Smooth muscle cell (in vitro differentiated cells): ENCODE measurements at regions not wholly inside any gene's neighbourhood (a gene's known extent, or its start where the extent isn't known, plus 50 kb on each side); places are given as distances from the start of the nearest gene placed in this dataset.

Source experiments
- DNase-seq: peaks from one replicate; lab custom pipeline; 2025; ENCODE audit not compliant: unreplicated experiment; lab: John Stamatoyannopoulos, UW
- H2AFZ ChIP-seq: fragments of 200-600 bp; sonication (generic); 2 replicates; pipeline ENCODE4 v1.6.0; 2016; ENCODE audit warnings: antibody characterized with exemption, low read depth, mild to moderate bottlenecking
- H3F3A ChIP-seq: fragments of 200-600 bp; sonication (generic); 2 replicates; pipeline ENCODE4 v1.6.0; 2017; ENCODE audit warnings: antibody characterized with exemption, low read depth
- H3K27ac ChIP-seq: fragments of 200-600 bp; sonication (generic); 2 replicates; pipeline ENCODE4 v1.5.1; 2016; ENCODE audit warnings: low read depth, mild to moderate bottlenecking
- H3K27me3 ChIP-seq: fragments of 200-600 bp; sonication (generic); 2 replicates; pipeline ENCODE4 v1.6.1; 2016; ENCODE audit warnings: low read depth, mild to moderate bottlenecking
- H3K36me3 ChIP-seq: fragments of 200-600 bp; sonication (generic); 2 replicates; pipeline ENCODE4 v1.5.1; 2016; ENCODE audit warnings: low read depth
- H3K4me1 ChIP-seq: fragments of 200-600 bp; sonication (generic); 2 replicates; pipeline ENCODE4 v1.5.1; 2016; ENCODE audit warnings: low read depth
- H3K4me2 ChIP-seq: fragments of 200-600 bp; sonication (generic); 2 replicates; pipeline ENCODE4 v1.6.0; 2016; ENCODE audit warnings: mild to moderate bottlenecking
- H3K4me3 ChIP-seq: fragments of 200-600 bp; sonication (generic); 2 replicates; pipeline ENCODE4 v1.5.1; 2016; ENCODE audit warnings: mild to moderate bottlenecking
- H3K79me2 ChIP-seq: fragments of 200-600 bp; sonication (generic); 2 replicates; pipeline ENCODE4 v1.6.0; 2016; ENCODE audit warnings: low read depth, mild to moderate bottlenecking
- H3K9ac ChIP-seq: fragments of 200-600 bp; sonication (generic); 2 replicates; pipeline ENCODE4 v1.6.0; 2016; ENCODE audit warnings: low read depth
- H3K9me3 ChIP-seq: fragments of 200-600 bp; sonication (generic); replicated peaks from 2 replicates; pipeline ENCODE4 v1.5.1; 2016; ENCODE audit warnings: low read depth
- H4K20me1 ChIP-seq: fragments of 200-600 bp; sonication (generic); 2 replicates; pipeline ENCODE4 v1.6.0; 2016; ENCODE audit warnings: low read depth
- WGBS: methylation state at CpG from one replicate; pipeline ENCODE4 v1.1.7; 2016; ENCODE audit warnings: low lambda C conversion rate; 5-methylcytosine and 5-hydroxymethylcytosine counted together
- TF ChIP-seq, protein P1 (sequence below): fragments of 200-600 bp; sonication (generic); IDR thresholded peaks from 2 replicates; pipeline ENCODE4 v1.5.1; 2017; ENCODE audit warnings: borderline replicate concordance, mild to moderate bottlenecking, antibody characterized with exemption; ENCODE audit not compliant: insufficient read depth, poor library complexity, severe bottlenecking

DNA sequence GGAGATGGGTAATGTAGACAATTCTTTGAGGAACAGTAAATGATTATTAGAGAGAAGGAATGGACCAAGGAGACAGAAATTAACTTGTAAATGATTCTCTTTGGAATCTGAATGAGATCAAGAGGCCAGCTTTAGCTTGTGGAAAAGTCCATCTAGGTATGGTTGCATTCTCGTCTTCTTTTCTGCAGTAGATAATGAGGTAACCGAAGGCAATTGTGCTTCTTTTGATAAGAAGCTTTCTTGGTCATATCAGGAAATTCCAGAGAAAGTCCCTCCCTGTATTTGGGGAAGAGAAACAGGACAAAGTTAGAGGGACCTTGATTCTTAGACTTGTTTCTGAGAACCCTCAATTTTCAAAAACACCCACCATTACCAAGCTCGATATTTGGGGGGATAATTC lies 109.1 kb upstream of the PRSS16 start:
- no peak overlapping the region for H3K4me2 ChIP-seq
- no peak overlapping the region for H3K4me3 ChIP-seq
- H3K79me2 ChIP-seq, result peaks cover 29% of the 10 kb centered on the region
- H3K4me1 ChIP-seq, result peaks cover 25% of the 10 kb centered on the region
- peak overlapping the region; percentile 38 for H3K27ac ChIP-seq
- H3K9me3 ChIP-seq, result no peaks in the 10 kb centered on the region
- no peak for DNase-seq
- H3K27me3 ChIP-seq, result no peaks in the 10 kb centered on the region
- H3F3A ChIP-seq, result peaks cover 18% of the 10 kb centered on the region
- no peaks in the 10 kb centered on the region for H3K36me3 ChIP-seq
- H4K20me1 ChIP-seq, result no peaks in the 10 kb centered on the region
- TF ChIP-seq, protein P1, sequence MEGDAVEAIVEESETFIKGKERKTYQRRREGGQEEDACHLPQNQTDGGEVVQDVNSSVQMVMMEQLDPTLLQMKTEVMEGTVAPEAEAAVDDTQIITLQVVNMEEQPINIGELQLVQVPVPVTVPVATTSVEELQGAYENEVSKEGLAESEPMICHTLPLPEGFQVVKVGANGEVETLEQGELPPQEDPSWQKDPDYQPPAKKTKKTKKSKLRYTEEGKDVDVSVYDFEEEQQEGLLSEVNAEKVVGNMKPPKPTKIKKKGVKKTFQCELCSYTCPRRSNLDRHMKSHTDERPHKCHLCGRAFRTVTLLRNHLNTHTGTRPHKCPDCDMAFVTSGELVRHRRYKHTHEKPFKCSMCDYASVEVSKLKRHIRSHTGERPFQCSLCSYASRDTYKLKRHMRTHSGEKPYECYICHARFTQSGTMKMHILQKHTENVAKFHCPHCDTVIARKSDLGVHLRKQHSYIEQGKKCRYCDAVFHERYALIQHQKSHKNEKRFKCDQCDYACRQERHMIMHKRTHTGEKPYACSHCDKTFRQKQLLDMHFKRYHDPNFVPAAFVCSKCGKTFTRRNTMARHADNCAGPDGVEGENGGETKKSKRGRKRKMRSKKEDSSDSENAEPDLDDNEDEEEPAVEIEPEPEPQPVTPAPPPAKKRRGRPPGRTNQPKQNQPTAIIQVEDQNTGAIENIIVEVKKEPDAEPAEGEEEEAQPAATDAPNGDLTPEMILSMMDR, result no peak
- H2AFZ ChIP-seq, result peak overlapping the region; percentile 92
- H3K9ac ChIP-seq, result no peak overlapping the region
- 78% methylated on average over 3 of the region's 3 CpGs for WGBS

DNA sequence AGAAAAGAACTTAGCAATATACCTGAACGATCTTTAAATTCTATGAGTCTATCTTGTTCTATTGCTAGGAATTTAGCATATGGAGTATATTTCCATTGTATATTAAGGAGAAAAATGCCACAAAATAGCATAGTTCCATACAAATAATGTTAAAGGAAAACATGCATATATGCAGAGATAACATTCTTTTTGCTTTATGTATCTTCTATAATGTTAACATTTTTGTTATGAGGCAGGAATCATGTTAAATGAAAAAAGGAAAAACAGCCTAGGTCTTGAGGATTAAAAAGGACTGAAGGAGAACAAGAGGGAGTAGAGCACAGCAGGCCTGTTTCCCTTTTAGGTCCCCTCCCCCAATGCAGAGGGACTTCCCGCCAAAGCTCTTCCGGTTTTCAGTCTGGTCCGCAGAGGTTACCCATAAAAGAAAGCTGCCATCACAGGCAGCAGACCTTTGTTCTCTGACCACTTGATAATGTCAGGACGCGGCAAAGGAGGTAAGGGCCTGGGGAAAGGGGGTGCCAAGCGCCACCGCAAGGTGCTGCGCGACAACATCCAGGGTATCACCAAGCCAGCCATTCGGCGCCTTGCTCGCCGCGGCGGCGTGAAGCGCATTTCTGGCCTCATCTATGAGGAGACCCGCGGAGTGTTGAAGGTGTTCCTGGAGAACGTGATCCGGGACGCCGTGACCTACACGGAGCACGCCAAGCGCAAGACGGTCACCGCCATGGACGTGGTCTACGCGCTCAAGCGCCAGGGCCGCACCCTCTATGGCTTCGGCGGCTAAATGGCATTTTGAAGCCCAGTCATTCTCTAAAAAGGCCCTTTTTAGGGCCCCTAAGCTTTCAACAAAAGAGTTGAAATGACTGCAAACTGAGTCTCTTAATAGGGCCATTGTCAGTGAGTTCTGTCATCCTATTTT lies 108.4 kb upstream of the PRSS16 start:
- Histone ChIP-seq H3K4me2 (peak overlapping the region; percentile 86), H4K20me1 (no peaks in the 10 kb centered on the region), H3K4me1 (peaks cover 22% of the 10 kb centered on the region), H2AFZ (peak overlapping the region; percentile 92), H3K9me3 (no peaks in the 10 kb centered on the region), H3K27me3 (no peaks in the 10 kb centered on the region), H3K9ac (peak overlapping the region; percentile 8), H3F3A (peaks cover 11% of the 10 kb centered on the region), H3K36me3 (no peaks in the 10 kb centered on the region), H3K27ac (peak overlapping the region; percentile 38), H3K4me3 (peak overlapping the region; percentile 63), H3K79me2 (peaks cover 36% of the 10 kb centered on the region)
- TF ChIP-seq, protein P1, result no peak
- WGBS, result 1% methylated on average over 36 of the region's 36 CpGs
- DNase-seq, result no peak

DNA sequence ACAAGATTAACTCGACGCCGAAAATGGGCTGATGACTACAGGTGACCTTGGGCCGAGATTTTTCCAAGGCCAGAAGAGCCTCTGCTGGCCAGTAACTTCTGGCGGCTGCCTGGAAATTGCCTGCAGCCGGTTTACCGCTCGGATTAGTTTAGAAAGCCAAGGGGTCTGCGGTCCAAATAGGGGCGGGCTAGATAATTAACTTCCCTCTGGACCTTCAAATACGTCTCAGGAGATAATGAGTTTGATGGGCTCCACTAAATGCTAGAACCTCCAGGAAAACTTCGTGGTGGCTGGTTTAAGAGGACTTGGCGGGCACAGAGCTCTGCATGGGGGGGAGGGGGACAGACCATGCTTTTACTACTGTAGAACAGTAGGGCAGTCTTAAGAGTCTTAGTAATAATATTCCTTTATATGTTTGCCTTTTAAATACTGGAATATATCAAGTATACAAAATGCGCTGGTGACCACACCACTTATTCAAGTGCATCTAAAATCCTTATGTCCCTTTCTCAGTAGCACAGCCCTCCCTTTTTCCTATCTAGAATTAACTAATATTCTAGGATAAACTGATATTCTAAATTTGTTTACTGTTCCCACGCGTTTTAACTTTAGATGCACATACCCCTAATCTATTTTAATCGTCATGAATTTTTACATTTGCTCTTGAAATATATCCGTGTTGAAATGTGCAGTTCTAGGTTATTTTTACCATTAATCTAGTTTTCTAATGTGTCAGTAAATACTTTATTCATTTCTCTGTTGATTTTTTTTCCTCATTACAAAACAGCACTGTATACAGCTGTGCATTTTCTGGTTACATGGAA lies 107.5 kb upstream of the PRSS16 start:
- peaks cover 26% of the 10 kb centered on the region for H3K4me1 ChIP-seq
- H3F3A ChIP-seq, result peaks cover 8% of the 10 kb centered on the region
- H3K9me3 ChIP-seq, result no peaks in the 10 kb centered on the region
- TF ChIP-seq, protein P1, result no peak
- 2% methylated on average over 18 of the region's 18 CpGs for WGBS
- H3K27me3 ChIP-seq, result no peaks in the 10 kb centered on the region
- peak overlapping the region; percentile 63 for H3K4me3 ChIP-seq
- peaks cover 44% of the 10 kb centered on the region for H3K79me2 ChIP-seq
- H3K27ac ChIP-seq, result peak overlapping the region; percentile 38
- H4K20me1 ChIP-seq, result no peaks in the 10 kb centered on the region
- H3K36me3 ChIP-seq, result no peaks in the 10 kb centered on the region
- DNase-seq, result no peak
- H2AFZ ChIP-seq, result peak overlapping the region; percentile 92
- H3K9ac ChIP-seq, result no peak overlapping the region
- peak overlapping the region; percentile 86 for H3K4me2 ChIP-seq
